ENCODE measurements at regions not wholly inside any gene's neighbourhood (a gene's known extent, or its start where the extent isn't known, plus 50 kb on each side); places are given as distances from the start of the nearest gene placed in this dataset.

DNA sequence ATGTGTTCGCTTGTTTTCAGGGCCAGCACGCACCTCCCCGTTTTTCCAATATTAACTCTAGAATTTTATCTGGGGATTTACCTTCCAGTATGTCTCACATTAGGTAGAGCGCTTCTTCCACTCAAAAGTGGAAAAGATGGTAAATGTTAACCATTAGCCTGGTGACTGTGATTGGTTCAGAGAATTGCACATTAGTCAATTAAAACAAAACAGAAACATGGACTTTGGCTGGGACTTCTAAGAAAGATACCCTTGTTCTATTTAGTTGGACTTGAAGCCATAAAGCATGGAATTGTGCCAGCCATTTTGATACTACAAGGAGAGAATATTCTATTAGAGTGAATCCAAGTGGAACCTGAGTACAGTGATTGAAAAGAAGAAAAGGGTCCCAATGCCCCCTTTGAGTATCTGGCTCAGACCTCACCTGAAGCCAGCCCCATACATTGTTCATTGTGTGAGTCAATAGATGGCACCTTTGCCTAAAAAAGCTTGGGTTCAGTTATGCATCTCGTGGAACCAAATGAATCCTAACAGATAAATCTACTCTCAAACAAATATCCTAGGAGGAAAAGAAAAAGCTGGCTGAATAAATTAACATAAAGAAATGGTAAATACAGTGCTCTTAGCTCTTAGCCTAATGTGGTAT lies 354.3 kb downstream of the IRS1 start:
- in situ Hi-C loops (cut with HindIII; ENCODE audit: low pct_unique_long_range_greater_than_20kb, low sequenced_read_pairs) = no loop called here
- DNase-seq (ENCODE audit: low read depth, low spot score) = no peak

DNA sequence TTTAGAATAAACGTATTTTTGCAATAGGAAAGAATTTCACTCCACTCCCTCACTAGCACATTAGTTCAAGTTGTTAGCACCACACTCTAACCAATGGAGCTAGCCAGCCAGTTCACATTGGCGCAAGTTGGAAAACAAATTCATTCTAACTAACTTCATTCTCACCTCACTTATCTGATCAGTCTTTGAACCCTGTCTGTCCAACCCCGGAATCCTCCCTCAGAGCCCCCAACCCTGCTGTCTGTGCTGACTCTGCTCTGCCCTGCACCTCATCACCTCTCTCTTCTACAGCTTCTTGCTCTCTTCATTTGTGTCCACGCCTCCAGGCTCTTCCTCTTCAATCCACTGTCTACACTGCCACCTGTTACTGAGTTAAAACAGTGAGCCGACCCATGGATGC lies 356.5 kb downstream of the IRS1 start:
- no peak for DNase-seq (ENCODE audit: low read depth, low spot score)
- in situ Hi-C loops (cut with HindIII; ENCODE audit: low pct_unique_long_range_greater_than_20kb, low sequenced_read_pairs) = no loop called here

DNA sequence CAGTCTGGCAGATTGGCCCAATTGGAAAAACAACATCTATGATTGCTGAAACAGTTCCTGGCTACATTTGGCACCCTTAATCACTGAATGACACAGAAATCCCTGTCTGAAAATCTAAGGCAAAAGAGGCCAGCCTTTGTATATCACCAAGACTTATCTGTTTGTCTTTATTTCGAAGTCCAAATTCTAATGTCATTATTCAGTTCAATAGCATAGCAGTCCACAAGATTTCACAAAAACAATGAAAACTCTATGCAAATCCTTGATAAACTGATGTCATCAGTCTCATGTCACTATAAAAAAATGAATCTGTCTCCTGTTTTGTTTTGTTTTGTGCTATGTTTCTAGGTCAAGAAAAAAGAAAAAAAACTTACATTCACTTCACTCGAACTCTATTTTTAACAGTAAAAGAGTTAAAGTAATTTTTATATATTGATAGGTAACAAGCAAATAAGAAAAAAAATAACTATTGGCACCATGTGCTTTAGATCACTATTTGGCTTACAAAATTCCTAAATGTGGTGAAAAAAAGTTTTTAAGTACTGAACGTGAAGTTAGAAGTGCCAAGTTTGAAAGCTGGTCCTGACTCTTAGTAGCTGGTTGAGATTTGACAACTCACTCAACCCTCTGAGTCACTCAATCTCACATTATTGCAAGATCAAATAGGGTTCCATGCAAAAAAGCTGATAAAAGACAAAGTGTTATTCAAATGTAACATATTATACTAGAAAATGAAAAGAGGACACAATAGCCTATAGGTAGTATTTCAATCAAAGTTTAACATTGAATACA lies 359.3 kb downstream of the IRS1 start:
- in situ Hi-C loops (cut with HindIII; ENCODE audit: low pct_unique_long_range_greater_than_20kb, low sequenced_read_pairs) = no loop called here
- DNase-seq (ENCODE audit: low read depth, low spot score) = peak; percentile 86

DNA sequence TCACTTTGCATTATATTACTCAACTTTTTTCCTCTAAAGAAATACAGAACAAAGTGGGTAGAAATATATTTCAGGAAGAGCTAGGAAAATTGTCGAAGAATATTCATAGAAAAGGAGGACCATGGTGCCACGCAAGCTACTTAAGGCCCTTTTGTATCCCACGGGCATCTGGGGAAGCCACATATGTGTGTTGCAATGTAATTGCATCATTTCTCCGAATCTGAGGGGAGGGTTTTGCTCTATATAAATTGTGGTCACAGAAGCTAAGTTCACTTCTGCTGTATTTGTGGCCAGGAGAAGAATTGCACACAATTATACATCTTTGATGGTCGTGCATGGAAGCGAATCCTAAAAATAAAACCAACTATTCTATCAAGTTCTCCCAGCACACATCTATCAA lies 360.3 kb downstream of the IRS1 start:
- in situ Hi-C loops (cut with HindIII; ENCODE audit: low pct_unique_long_range_greater_than_20kb, low sequenced_read_pairs) = no loop called here
- peak; percentile 69 for DNase-seq (ENCODE audit: low read depth, low spot score)

DNA sequence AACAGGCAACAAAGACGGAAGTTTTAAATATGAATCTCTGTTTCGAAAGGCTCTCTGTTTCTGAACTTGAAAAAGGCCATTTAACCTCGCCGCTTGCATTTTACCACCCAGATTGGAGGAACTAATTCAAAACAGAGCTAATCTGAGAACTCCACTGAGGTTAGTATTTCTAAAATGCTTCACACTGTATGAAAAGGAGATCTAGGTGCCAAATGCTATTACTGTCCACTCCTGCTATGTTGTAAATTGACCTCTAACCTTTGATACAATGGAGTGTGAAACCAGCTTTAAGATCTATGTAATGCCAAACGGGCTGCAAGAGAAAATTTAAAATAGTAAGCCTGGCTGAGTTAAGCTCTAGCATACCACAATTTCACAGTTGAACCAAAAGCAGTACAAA lies 364.5 kb downstream of the IRS1 start:
- DNase-seq (ENCODE audit: low read depth, low spot score) = no peak
- in situ Hi-C loops (cut with HindIII; ENCODE audit: low pct_unique_long_range_greater_than_20kb, low sequenced_read_pairs) = no loop called here

DNA sequence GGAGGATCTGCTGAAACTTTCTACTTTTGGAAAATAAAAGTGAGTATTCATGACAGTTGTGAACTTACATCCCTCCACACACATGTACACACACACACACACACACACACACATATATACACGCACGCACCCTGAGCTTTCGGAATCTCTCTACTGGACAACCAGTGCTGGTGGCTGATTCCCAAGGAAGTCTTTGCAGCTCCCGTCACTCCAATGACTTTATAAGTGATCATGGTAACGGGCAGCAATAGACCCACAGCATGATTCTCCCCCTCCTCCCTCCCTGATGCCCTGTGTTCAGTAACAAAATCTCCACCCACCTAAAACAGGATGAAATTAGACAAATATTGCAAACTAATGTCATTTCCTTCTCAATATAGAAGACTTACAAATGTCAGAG lies 364.9 kb downstream of the IRS1 start:
- DNase-seq (ENCODE audit: low read depth, low spot score) = no peak
- in situ Hi-C loops (cut with HindIII; ENCODE audit: low pct_unique_long_range_greater_than_20kb, low sequenced_read_pairs) = no loop called here

DNA sequence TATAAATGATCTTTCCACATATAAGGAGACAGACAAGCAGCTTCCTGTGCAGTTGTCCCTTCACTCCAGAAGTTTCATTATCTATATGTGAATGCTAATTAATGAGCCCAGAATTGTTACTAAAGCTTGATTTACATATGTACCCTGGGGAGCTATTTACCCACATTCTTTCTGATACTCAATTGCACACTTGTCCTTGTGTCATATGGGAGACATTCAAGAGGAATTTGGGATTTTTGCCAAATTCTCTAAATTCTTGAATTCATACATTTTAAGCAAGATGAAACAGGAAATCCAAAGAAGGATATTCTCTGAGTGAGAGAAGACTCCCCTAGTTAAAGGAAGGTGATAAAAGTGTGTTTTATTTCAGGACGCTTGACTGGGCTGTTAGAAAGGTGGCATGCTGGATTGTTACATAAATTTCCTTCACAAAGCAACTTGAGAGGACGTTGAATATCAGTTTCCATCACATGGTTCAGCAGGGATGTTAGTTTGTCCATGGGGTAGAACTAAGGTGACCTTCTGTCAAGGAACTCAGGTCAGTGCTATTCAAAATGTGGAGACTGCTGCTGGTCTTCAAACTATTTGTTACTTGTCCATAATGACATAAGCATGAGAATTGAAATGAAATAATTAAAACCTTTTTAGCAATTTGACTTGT lies 368.2 kb downstream of the IRS1 start:
- in situ Hi-C loops (cut with HindIII; ENCODE audit: low pct_unique_long_range_greater_than_20kb, low sequenced_read_pairs) = no loop called here
- peak; percentile 35 for DNase-seq (ENCODE audit: low read depth, low spot score)

DNA sequence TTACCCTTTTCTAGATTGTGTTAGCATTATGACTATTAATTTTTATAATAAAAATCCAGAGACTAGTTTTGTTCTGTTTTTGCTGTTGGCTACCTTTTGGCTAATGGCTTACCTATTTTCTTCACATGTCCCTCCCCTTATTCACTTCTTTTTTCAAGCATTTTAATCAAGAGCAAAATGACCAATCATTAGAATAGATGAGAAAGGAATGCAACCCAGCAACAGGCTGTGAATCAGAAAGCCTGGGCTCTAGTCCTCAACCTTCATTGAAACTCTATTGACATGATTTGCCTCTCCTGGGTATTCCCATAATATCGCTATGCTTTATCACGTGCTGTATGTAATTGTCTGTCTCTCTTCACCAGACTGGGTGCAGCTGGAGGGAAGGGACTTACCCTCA lies 370.1 kb downstream of the IRS1 start:
- in situ Hi-C loops (cut with HindIII; ENCODE audit: low pct_unique_long_range_greater_than_20kb, low sequenced_read_pairs) = no loop called here
- no peak for DNase-seq (ENCODE audit: low read depth, low spot score)

DNA sequence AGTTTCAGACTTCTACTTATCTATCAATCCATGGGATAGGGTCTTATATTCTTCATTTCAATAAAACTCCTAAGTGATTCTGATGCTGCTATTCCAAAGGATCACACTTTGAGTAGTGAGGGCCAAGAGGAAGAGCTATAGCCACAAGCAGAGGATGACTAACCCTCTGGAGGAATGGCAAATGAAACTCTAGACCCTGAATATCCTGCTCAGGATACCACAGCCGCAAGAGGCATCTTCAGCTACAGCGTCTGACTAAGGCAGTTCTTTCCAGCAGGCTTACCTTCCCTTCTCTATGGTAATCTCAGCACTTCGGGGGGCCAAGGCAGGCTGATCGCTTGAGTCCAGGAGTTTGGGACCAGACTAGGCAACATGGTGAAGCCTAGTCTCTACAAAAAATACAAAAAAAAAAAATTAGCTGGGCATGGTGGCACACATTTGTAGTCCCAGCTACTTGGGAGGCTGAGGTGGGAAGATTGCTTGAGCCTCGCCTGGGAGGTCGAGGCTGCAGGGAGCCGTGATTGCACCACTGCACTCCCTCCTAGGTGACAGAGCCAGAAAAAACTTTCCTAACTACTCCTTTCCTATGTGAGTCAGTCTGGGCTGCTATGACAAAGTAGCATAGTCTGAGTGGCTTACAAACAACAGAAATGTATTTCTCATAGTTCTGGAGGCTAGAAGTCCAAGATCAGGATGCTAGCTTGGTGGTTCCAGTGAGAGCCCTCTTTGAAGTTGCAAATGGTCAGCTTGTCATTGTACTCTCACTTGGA lies 371.9 kb downstream of the IRS1 start:
- peak; percentile 36 for DNase-seq (ENCODE audit: low read depth, low spot score)

DNA sequence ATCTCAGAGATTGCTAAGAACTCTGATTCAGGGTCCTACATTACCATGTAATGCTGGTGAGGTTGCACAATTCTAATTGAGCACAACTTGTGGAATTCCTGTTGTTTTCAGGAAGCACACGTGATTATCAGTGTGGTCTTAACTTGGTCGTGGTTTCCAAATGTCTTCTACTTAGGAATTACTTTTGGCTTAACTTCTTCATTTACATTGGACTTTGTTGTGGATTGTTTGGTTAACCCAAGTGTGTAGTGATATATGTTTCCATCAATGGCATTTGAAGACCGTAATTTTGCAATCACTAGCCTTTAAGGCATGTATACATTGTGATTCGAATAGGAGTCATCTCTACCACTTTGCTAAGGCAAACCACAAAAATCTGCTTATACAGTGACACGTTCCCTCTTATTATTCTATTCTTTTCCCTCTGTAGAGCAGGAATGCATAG lies 373.3 kb downstream of the IRS1 start:
- no peak for DNase-seq (ENCODE audit: low read depth, low spot score)
- in situ Hi-C loops (cut with HindIII; ENCODE audit: low pct_unique_long_range_greater_than_20kb, low sequenced_read_pairs) = no loop called here

More for the DNA sequence above, 371.9 kb downstream of the IRS1 start:
- in situ Hi-C loops (cut with HindIII; ENCODE audit: low pct_unique_long_range_greater_than_20kb, low sequenced_read_pairs) = no loop called here

DNA sequence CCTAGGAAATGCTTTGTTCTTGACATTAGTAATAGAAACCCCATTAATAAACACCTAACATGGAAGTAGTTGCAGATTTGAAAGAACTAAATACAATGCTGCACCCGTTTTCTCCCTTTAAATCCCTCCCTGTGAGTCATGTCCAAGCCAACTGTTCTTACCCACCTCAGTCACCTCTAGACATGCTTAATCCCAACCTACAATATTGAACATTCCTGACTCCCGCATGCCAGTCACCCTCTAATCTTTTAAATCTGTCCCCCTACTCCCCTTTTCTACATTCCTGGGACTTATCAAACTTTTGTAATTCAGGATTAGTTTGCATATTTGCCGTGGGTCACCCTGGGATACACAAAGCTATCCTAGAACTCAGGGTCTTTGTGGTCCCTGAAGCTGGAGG lies 374.6 kb downstream of the IRS1 start:
- DNase-seq (ENCODE audit: low read depth, low spot score) = no peak
- in situ Hi-C loops (cut with HindIII; ENCODE audit: low pct_unique_long_range_greater_than_20kb, low sequenced_read_pairs) = no loop called here

DNA sequence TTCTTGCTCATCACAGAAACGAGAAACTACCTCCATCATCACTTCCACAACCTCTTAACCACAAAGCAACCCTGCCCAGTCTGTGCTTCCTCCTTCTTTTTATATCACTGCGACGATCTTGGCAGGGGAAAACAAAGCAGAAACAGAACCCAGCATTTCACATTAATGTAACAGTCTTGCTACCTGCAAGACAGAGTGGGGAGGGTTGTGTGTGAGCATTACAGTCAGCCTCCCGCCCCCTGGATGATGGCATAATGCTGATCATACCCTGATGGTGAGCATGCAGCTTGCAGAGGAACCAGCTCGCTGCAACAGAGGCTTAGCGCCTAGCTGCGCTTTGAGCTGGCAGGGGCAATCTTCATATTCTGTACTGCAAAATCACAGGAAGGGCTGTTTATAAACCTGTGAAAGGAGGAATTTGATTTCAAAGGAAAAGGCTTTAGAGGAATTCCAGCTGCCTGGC lies 376.1 kb downstream of the IRS1 start:
- in situ Hi-C loops (cut with HindIII; ENCODE audit: low pct_unique_long_range_greater_than_20kb, low sequenced_read_pairs) = no loop called here
- no peak for DNase-seq (ENCODE audit: low read depth, low spot score)

DNA sequence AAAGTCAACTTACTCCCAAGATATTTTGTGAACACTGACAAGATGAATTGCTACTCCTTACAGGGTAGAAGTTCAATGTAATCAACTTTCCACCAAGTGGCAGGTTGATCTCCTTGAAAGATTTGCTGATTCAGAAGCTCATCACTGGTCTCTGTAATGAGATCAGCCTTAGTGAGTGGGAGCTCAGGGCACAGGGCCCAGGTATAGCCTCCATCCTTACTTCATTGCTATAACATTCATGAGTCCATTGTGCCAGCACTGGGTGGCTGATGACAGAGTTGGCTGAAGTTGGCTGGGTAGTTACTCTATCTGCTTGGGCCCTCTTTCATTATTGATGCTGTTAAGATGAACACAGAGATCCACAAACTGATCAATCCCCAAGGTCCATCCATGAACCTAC lies 379.0 kb downstream of the IRS1 start:
- DNase-seq (ENCODE audit: low read depth, low spot score) = no peak
- in situ Hi-C loops (cut with HindIII; ENCODE audit: low pct_unique_long_range_greater_than_20kb, low sequenced_read_pairs) = no loop called here

DNA sequence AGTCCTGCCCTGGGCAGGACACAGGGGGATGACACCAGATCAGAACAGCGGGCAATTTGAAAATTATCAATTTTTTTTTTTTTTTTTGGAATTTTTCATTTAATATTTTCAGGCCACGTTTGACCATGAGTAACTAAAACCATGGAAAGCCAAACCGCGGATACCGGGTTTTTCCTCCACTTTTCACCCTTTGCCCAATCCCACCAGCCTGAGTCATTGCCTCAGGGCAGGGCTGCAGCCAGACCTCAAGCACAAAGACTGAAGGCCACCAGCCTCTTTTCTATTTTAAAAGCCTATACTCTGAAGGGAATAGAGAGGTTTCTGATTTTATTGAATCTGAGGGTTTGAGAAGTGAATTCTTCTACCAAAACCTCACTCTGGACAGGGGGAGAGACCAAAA lies 381.1 kb downstream of the IRS1 start:
- in situ Hi-C loops (cut with HindIII; ENCODE audit: low pct_unique_long_range_greater_than_20kb, low sequenced_read_pairs) = no loop called here
- no peak for DNase-seq (ENCODE audit: low read depth, low spot score)

DNA sequence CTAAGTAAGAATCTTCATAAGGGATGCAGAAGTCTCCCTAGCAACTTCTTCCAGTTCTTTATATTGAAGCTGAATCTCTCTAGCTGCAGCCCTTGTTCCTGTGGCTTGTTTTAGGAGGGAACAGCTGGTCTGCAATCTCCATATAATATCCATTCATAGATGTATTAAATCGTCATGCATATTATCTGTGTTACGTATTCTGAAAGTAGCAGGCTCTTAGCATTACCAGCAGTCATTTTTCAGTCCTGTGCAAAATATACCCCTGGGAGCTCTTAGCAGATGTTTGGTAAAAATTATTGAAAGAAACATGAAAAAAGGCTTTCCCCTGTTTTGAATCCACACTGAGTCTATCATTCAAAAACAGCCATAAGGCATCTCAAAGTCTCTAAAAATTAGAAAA lies 385.3 kb downstream of the IRS1 start:
- peak; percentile 64 for DNase-seq (ENCODE audit: low read depth, low spot score)
- in situ Hi-C loops (cut with HindIII; ENCODE audit: low pct_unique_long_range_greater_than_20kb, low sequenced_read_pairs) = no loop called here

DNA sequence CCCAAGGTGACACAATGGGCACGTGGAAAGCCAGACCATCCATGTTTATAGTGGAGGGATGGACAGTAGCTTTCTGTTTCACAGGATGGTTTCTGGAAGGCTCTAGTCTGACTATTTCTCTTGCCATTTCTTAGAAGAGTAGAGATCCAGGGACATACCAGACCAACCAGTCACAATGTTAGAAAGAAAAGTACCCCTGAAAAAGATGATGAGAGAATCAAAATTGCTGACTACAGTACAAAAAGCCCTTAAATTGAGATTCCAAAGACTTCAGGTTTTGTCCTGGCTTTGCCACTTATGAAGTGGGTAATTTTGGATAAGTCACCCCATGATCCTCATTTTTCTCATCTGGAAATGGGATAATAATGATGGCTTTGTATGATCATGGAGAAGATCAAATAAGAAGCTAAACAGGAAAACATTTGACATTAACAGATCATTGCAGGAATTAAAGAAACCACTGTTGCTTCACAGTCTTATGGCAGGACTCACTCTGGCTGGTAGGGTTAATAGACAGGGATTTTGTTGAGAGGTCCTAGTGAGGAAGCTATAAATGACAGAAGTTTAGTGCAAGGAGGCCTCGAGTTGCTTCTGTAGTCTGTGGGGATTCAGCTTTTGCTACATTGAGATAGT lies 386.0 kb downstream of the IRS1 start:
- in situ Hi-C loops (cut with HindIII; ENCODE audit: low pct_unique_long_range_greater_than_20kb, low sequenced_read_pairs) = no loop called here
- peak; percentile 85 for DNase-seq (ENCODE audit: low read depth, low spot score)

DNA sequence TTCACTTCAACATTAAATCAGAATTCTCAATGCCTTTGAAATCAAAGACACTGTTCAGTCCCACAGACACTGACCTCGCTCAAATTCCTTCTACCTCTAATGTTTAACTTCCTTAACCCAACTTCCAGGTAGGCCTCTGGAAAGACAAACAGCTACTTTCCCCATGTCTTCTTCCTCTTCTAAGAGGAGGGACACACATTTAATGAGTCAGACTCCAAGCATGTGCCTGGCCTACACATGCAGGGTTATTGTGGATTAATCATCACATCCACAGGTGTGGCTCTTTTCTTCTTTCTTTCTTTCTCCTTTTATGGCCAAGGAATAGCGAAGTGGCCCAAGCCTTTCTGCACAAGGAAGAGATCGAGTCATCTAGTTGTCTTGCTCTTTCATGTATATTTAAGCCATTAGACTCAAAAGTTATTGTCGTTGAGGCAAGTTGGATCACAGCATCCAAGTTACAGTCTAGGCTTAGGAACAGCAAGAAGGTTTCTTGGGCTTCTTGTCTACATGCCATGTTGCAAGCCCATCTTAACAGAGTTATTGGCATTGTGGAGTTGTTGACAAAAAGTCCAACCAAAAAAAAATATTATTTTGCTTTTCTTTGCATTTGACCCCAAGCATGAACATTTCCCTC lies 387.8 kb downstream of the IRS1 start:
- in situ Hi-C loops (cut with HindIII; ENCODE audit: low pct_unique_long_range_greater_than_20kb, low sequenced_read_pairs) = no loop called here
- DNase-seq (ENCODE audit: low read depth, low spot score) = no peak

All from SK-MEL-5 (cell line).